Activated CD8-positive, alpha-beta memory T cell treated with anti-CD3 and anti-CD28 coated beads for 24 hours (primary cell): ENCODE measurements at regions not wholly inside any gene's neighbourhood (a gene's known extent, or its start where the extent isn't known, plus 50 kb on each side); places are given as distances from the start of the nearest gene placed in this dataset.
"Not testable (repeated sequence)": the region's sequence is repeated elsewhere in the genome, so short reads cannot be mapped to it uniquely, and the experiment has no call there.

ENCODE experiments used
- DNase-seq: peaks from one replicate; pipeline ENCODE4 v3.0.0-alpha.2; 2020

DNA sequence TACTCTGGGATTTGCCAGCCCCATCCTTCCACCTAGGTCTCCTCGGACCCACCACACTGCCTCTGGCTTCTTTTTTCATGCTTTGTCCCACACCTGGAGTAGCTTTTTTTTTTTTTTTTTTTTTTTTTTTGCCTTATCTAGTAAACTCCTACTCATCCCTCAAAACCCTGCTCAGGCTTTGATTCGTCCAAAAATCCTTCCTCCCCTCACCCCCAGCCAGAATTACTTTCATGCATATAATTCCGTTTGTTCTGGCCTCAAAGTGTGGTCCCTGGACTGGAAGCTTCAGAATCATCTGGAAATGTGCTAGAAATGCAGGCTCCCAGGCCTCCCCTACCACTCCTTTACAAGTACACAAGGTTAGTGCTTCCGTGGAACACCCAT lies 320.1 kb downstream of the PTTG2 start:
- no peak for DNase-seq

DNA sequence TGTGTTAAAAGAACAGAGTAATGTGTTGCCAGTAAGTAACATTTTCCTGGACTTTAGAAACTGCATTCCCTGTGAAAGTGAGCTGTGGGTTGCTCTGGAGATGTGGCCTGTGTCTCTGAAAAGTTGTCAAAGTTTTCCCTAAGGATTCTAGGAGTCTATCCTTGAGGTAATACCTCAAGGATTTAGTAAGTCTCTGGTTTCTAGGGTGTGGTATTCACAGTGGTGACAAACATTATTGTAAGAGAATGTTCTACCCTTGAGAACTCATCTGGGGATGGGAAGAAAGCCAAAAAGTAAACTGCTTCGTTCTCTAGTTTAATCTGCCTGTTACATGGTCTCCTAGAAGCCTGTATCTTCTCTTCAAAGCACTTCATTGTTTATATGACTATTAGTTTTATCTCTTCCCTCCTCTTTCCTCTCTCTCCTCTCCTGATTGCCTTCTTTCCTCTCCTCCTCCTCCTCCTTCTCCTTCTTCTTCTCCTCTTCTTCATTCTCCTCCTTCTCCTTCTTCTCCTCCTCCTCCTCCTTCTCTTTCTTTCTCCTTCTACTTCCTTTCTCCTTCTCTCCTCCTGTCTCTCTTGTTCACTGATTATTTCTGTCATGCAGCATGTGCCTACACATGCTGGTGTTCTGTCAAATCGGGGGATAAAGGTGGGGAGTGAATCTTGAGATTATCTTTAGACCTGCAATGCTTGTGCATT lies 321.3 kb downstream of the PTTG2 start:
- no peak for DNase-seq

DNA sequence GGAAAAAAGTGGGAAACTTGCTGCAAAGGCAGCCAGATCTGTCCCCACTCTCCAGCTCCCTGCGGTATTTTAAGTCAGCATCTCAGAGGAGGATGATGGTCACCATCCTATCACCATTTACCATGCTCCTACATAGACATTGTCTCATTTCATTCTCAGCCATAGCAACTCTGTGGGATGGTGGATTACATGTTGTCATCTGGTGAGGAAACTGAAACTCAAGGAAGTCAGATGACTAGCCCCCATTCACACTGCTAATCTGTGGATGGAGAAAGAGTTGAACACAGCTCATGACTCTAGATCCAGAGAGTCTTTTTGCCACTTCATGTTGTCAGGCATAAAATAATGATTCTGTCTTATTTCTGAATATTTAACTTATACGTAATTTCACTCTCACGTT lies 323.5 kb downstream of the PTTG2 start:
- DNase-seq: no peak

DNA sequence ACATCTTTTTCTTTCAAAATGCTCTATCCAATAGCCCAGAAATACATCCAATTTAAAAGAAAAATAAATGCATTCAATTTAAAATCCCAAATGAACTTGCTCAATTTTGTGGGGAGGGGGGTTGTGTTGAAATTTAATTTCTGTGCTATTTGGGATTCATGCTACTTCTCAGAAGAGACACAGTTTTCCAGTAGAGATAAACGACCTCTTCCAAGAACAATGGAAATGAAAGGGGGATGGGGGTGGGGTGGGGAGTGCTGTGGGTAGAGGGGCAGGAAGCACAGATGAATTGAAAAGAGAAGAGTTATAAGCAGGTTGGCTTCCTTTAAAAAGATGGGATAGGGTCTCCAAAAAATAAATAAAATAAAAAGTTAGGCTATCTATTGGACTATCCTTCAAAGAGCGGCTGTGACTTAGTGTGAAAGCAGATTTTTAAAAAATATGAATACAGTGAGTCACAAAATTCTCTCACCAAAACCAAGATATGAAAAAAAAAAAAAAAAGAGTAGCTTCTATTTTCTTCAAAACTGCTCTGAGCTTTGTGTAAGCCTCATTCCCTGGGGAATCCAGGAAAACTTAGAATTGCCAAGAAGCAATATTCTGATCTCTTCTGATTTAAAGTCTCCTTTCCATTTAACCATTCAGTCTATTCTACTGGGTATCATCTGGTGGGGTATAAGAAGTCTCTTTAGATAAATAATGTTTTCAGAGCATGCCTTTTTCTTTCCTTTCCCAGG lies 324.3 kb downstream of the PTTG2 start:
- DNase-seq: no peak

DNA sequence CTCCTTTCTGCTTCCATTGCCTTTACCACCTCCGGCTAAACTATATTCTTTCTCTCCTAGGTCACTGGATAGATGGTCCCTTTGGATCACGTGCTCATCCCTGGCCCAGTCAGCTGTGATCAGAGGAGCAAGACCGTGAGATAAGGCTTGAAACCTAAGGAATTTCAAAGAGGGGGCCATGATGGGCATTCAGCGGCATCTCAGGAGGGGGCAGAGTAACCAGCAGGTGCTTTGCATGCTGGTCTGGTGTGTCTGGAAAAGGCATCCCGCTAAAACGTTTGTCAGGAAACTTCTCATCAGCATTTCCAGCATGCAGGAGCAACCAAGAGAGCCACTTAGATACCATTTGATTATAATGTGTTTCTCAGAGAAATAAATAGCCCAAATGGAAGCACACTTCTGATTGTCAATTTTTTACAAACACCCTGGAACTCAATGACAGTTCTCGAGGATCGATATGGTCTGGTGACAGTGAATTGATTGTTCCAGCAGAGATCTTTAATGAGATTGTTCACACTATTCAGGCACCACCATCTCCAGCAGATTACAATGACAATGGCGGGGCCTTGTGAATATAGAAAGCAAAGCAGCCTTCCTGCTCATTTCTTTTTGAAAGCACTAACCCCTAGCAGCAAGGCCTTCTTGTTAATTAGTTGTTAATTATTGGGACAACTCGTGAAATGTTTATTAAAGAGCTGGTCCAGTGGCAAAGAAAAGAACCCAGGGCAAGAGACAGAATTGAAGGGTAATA lies 327.1 kb downstream of the PTTG2 start:
- no peak for DNase-seq

DNA sequence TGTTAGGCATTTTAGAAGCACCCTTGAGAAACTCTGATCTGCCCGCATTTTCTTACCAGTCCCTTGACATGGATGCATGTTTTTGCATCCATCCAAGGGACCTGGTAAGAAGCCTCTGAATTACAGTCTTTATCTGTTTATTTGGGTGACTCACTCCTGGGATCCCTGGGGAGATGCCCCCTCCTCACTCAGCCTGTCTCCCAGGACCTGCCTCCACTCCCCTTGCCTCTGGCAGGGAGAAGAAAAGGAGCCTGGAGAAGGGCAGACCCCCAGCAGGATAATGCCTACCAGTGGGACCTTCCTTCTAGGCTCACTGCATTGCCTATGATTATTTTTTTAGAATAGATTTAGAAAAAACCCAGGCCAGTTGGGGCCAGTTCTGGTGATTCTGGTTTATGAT lies 329.4 kb downstream of the PTTG2 start:
- no peak for DNase-seq

DNA sequence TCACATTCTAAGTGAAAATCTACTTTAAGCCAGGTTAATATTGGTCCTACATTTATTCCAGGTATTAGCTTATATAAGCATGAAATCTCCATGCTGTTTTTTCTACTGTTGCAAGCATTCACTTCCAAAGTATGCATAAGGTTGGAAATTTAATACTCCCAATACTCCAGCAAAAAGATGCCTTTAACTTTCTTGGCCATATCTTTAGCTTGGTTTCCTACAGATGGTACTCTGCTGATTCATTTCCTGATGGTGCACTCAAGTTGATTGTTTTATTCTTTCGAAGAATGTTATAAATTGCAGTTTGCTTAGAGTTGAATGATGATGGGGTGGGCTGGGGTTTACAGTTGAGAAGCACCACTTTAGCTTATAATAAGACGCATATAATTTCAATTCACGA lies 330.2 kb downstream of the PTTG2 start:
- no peak for DNase-seq

DNA sequence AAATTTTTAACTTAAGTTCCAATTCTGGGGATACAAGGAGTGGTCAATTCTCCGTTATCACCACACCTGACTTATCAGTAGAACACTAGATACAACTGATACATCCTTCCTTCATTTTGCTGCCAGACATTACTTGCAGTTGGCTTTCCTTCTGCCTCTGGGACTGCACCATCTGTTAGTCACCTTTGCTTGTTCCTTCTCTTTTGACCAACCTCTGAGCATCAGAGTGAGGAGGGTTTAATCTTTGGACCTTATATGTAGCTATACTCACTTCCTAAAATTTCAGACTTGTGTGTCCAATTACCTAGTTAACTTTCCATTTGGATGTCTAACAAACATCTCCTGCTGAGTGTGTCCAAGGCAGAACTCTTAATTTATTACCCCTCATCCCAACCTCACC lies 330.7 kb downstream of the PTTG2 start:
- DNase-seq: no peak

DNA sequence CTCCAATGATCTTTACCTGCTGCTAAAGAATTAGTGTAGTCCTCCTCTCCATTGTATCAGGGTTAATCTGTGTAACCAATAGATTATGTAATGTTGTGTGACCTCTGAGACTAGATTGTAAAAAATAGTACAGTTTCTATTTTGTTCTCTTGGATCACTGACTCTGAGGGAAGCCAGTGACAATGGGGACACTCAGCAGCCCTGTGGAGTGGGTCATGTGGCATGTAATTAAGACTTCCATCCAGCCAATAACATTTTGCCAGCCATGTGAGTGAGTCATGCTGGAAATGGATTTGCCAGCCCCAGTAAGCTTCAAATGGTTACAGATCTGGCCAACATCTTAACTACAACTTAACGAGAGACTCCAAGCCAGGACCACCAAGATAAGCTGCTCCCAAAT lies 332.3 kb downstream of the PTTG2 start:
- no peak for DNase-seq

DNA sequence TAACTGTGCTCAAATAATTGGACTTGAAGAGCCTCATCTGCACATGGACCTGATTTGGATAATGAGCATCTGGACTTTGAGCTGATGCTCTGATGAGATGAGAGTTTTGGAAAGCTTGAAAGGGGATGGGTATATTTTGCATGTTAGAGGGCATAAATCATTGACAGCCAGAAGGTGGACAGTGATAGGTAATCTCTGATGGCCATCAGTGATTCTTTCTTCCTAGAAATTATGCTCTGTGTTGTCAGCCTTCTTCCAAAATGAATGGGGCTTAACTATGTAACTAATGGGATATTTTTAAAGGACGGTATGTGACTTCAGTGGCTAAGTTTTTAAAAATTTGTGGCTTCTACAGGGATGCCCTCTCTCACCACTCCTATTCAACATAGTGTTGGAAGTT lies 334.0 kb downstream of the PTTG2 start:
- no peak for DNase-seq

DNA sequence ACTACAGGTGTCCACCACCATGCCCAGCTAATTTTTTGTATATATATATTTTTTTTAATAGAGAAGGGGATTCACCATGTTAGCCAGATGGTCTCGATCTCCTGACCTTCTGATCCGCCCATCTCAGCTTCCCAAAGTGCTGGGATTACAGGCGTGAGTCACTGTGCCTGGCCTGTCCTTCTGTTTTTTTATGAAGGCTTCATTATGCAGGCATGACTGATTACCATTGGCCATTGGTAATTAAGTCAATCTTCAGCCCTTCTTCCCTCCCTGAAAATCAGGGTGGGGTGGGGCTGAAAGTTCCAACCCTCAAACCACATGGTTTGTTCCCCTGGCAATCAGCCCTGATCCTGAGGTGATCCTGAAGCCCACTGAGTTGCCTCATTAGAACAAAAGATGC lies 336.9 kb downstream of the PTTG2 start:
- DNase-seq: no peak

DNA sequence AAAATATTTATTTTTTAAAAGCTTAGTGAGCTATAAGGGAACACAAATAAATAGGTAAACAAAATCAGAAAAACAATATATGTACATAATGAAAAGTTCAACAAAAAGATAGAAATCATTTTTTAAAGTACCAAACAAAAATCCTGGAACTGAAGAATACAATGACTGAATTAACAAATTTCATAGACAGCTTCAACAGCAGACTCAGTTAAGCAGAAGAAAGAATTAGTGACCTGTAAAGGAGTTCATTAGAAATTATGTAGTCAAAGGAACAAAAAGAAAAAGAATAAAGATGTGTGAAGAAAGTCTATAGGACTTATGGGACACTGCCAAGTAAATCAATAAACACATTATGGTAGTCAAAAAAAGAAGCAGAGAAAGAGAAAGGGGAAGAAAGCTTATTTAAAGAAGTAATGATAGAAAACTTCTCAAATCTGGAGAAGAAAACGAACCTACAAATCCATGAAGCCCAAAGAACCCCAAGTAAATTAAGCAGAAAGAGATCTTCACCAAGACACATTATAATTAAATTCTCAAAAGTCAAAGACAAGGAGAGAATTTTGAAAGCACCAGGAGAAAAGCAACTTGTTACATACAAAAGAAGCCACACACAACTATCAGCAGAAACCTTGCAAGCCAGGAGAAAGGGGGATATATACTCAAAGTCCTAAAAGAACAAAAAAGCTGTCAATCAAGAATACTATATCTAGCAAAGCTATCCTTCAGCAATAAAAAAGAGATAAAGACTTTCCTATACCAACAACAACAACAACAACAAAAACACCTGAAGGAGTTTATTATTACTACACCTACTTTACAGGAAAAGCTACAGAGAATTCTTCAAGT lies 338.9 kb downstream of the PTTG2 start:
- no peak for DNase-seq

DNA sequence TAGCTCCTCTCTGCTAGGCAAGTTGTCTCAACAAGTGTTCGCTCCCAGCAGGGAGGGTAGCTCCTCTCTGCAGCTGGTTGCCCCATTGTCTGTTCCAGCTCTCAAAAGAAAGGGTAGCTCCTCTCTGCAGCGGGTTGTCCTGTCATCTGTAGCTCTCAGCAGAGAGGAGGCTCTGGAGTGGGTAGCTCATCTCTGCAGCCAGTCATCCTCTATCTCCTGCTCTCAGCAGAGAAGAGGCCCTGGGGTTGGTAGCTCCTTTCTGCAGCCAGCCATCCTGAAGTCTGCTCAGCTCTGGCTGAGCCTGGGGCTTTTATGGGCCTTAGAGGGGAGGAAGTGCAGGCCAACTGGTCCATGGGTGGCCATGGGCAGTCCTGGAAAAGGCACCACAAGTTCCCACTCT lies 342.7 kb downstream of the PTTG2 start:
- DNase-seq: no peak

DNA sequence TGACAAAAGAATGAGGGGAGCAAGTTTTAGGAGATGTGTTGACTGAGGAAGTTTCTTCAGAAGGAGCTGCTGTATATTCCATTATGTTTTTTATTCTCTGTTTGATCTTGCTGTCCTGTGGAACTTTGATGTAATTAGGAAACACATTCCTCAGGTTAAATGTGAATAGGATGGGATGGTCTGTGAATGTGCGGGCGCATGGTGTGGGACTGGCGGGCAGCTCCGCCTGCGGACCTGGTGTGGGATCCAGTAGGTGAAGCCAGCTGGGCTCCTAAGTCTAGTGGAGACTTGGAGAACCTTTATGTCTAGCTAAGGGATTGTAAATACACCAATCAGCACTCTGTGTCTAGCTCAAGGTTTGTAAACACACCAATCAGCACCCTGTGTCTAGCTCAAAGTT lies 344.3 kb downstream of the PTTG2 start:
- not testable (repeated sequence) for DNase-seq

DNA sequence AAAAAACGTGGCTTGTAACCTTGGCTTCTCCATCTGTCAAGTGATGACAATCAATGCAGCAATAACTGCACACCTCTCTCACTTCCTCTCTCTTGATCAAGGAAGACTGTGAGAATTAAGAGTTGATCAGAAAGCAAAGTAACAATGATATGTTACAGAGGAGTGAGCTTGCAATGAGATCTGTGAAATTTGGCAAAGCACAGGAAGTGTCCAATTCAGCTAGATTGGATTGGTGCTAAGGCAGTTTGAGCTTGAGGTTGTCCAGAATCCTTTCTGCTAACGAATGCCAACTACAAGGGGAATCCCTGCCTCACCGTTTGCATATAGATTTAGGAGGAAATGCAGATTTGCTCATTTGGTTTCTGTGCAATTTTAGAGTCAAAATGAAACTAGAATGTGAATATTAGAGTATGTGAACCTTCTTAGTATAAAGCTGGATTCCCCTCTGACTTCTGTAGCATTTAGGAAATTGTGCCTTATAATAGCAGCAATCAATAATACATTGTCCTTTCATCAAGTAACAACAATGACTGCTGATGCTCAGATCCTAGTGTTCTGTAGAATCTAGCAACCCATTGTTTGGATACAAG lies 346.4 kb downstream of the PTTG2 start:
- no peak for DNase-seq

DNA sequence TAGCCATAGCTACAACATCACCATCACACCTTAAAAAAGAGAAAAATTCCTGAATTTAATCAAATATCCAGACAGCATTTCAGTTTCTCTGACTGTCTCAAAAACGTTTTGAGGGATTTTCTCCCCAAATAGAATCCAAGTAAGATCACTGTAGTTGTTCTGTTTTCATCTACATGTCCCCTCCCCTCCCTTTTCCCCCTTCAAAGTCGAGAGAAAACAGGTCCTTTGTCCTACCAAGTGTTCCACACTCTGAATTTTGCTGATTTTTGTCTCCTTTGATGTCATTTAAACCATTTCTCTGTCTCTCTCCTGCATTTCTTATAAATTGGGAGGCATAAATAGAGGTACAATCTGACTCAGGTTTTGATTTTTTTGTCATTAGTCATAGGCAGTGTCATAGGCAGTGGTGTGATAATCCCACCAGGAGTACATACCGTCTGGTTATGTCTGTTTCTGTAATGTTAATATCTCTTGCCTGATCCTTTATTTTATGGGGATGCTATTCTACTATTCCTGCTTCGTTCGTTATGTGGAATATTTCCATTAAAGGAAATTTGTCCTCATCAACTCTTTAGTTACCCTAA lies 348.6 kb downstream of the PTTG2 start:
- DNase-seq: no peak

DNA sequence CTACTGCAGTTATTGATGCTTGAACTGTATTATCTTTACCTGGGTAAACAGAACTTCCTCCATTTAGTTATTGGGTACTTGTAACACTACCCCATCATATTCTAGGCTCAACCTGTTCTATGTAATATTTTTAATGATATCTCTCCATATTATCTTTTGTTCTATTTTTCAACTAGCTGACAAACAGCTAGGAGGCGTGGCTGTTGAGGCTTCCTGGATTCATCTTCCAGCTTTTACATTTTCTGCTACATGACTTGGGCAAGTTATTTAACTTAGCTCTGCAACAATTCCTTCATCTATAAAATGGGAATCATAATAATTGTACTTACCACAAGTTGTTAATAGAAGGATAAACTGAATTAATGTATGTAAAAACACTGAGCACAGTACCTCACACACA lies 349.3 kb downstream of the PTTG2 start:
- no peak for DNase-seq

DNA sequence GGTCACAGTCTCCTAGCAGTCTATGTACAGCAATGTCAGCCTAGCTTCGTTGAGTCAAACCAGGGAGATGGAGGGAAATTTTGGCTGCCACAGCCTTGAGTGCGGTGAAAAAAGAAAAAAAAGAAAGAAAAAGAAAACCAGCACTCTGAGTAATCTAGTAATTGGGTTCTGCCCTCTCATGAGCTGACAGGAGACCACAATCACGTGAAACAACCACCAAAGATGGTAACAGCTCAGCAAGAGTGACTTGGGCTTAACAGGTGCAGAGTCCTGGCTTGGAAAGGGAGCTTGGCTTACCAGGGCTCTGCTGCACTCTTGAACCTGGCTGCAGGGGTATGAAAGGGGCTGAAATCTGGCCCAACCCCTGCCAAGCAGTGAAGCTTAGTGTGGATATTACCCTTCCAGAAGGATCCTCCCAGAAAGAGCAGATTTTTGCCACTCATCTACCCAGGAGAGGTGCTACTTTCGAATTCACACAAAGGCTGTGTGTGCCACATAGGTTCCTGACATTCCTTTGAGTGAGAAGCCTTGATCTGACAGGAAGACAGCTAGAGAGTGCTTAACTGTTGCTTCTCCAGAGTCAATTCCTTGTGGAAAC lies 350.3 kb downstream of the PTTG2 start:
- peak; percentile 83 for DNase-seq

DNA sequence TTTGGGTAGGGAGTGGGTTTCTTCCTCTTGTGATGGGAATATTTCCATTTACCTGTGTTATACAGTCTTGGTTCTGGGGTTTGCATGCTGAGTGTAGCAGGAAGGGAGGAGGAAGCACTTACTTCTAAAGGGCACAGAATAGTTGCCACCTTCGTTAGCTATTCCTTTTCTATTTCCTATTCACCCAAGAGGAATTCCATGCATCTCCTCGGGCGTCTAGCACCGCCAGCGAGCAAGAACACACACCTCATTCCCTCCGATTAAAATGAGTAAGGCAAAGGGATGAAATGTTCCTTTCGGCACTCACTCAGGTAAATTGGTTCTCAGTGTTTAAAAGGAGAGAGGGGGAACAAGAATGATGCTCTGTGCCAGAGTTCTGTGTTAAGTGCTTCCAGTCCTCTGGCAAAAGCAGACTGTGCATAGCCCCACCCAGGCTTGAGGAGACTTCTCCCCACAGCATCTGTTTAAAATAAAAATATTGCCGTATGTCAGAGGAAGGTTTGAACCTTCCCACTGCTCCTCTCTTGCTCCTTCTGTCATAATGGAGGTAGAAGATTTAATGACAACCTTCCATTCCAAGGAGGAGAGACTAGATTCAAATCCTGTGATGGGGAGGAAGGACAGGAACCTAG lies 351.4 kb downstream of the PTTG2 start:
- no peak for DNase-seq

DNA sequence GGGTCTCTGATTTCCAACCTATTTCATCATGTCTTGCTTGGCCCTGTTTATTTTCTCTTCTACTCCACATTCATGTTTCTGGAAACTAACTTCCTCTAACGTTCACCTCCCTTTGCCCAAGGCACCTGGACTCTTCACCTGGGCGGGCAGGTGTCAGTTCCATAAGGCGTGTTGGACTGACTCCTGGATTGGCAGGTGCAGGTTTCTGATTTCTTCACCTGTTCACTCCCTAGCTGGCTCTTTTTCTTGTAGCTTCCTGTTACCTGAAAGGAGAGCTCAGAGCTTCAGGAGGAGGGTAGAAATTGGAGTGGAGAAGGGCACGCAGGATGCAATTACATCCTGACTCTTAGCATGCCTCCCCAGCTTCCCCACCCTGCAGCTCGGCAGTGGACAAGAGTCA lies 350.8 kb upstream of the KLF3 start:
- DNase-seq: no peak

DNA sequence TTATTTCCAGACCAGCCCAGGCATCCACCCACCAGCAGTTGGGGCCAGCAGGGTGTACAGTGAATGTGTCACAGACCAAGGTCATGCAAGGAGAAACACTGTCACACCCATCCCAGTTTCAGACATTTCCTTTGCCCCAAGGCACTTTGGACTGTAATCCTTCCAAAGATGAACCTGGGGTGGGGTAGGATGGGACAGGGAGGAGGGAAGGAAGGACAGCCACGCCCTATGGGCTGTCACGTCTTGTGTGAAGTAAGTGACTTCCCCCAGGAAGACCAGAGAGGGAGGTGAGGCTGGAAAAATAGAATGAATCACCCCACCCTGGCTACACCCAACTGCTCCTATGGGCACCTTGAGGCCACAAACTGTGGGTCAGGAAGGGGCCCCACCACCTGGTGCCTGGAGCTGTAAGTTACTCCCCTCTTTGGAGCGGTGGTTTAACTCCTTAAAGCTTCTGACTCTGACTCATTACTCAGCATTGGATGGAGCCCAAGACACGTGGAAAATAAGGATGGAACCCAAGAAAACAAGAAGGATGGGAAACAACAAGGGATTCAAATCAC lies 349.9 kb upstream of the KLF3 start:
- no peak for DNase-seq
